CD4-positive, alpha-beta T cell treated with Interleukin-4 for 4 hours (primary cell): ENCODE measurements at regions not wholly inside any gene's neighbourhood (a gene's known extent, or its start where the extent isn't known, plus 50 kb on each side); places are given as distances from the start of the nearest gene placed in this dataset.

Source experiments
- DNase-seq: peaks from one replicate; pipeline ENCODE4 v3.0.0-alpha.2; 2020

GRCh38 chr16:86921289-86921688 lies 342.9 kb downstream of the FOXL1 start:
- DNase-seq = no peak

DNA sequence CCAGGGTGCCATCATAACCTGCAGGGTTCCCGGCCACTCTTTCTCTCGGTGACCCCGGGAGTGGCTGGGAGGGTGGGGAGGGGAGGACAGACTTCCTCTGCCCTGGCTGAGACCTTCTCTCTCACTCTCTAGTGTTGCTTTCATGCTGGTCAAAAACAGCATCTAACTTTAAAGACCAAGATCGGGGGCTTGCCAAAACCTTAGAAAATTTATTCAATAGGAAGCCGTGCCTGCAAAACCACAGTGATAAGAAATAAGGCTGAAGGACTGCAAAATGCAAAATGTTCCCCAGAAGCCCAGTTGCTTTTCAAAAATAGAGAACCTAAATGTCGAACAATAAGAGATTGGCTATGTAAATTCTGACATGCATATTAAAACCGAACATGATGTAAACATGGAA lies 344.0 kb downstream of the FOXL1 start:
- DNase-seq = no peak

- DNase-seq = no peak
Observed at GRCh38 chr16:86923656-86924055, 345.3 kb downstream of the FOXL1 start.

GRCh38 chr16:86924537-86924936 lies 346.2 kb downstream of the FOXL1 start:
- DNase-seq = no peak

DNA sequence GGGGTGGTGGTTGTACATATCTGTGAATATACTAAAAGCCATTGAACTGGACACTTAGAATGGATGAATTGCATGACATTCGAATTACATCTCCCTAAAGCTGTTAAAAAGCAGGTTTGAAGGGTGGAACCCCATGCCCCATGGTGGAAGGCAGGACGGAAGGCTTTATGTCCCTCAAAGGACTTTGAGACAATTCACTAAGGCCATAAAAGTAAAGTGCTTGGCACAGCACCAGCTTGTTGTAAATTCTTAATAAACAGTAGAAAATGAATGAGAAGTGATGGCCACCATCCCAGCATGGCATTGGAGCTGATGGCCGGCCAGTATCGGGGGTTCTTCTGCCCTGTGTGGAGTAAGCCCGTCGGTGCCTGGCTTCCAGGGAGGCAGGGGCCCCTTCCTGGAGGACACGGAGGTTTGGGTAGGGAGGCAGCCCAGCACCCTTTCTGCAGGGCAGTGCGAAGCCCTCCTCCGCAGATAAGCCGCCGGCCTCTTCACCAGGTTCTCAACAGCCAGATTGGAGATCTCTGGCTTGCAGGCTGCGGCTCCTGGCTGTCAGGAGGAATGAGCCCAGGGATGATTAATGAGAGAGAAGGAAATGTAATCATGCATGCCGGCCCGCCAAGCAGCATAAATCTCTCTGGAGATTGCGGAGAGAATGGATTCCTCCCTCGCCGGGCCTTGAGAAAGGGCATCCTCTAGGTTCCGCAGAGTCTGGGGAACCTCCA lies 346.9 kb downstream of the FOXL1 start:
- no peak for DNase-seq

GRCh38 chr16:86926181-86927094 lies 348.1 kb downstream of the FOXL1 start:
- DNase-seq = no peak

DNA sequence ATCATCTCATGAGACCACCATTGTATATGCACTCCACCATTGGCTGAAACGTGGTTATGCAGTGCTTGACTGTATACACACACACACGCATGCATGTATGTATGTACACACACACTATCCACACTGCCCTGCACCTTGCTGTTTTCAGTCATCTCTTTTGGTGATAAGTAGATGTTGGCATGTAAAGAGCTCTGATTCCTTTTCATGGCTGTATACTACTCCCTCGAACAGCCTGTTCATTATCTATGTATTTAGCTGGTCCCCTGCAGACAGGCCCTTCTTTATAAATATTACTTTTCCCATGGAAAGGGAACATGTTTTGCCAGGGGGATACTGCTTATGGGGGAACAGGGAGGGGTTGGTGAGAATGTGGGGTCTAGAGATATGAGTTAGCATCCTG lies 349.4 kb downstream of the FOXL1 start:
- DNase-seq = no peak

GRCh38 chr16:86928523-86929011 lies 350.2 kb downstream of the FOXL1 start:
- no peak for DNase-seq

DNA sequence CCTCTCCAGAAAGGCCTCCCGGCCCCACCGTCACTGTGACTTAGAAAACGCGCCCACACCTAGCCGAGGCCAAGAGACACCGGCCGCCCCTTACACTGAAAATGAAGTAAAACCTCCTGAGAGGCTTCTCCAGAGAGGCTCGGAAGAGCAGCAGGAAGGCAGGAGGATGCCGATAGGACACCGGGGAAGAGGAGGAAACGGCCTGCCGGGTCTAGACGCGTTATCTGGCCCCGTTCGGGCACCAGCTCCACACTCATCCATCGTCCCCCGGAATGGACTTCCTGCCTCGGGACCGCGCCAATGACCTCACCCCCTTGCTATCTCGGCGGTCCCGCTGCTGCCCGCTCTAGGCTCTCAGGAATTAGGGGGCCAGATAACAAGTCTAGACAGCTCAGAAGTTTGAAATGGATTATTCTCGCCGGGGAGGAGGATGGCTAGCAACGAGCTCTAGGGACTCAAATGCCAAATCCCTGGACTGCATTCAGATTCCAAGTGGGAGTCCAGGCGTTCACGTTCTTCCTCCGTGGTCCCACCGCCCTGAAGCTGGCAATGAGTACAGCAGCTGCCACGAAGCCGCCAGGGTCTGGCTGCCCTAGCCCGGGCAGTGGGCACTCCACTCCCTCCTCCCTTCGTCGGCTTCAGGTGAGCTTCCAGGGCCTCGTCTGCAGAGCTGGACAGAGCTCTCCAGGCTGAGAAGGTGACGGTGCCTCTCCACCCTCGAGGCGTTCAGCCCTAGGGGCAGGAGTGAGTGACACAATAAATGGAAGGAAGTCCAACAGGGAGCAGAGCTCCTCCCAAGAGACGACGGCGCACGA lies 350.9 kb downstream of the FOXL1 start:
- DNase-seq = no peak

- no peak for DNase-seq
Observed at GRCh38 chr16:86930001-86930400, 351.7 kb downstream of the FOXL1 start.

- no peak for DNase-seq
Observed at GRCh38 chr16:86930663-86931373, 352.5 kb downstream of the FOXL1 start.

- no peak for DNase-seq
Observed at GRCh38 chr16:86931410-86931941, 353.1 kb downstream of the FOXL1 start.

DNA sequence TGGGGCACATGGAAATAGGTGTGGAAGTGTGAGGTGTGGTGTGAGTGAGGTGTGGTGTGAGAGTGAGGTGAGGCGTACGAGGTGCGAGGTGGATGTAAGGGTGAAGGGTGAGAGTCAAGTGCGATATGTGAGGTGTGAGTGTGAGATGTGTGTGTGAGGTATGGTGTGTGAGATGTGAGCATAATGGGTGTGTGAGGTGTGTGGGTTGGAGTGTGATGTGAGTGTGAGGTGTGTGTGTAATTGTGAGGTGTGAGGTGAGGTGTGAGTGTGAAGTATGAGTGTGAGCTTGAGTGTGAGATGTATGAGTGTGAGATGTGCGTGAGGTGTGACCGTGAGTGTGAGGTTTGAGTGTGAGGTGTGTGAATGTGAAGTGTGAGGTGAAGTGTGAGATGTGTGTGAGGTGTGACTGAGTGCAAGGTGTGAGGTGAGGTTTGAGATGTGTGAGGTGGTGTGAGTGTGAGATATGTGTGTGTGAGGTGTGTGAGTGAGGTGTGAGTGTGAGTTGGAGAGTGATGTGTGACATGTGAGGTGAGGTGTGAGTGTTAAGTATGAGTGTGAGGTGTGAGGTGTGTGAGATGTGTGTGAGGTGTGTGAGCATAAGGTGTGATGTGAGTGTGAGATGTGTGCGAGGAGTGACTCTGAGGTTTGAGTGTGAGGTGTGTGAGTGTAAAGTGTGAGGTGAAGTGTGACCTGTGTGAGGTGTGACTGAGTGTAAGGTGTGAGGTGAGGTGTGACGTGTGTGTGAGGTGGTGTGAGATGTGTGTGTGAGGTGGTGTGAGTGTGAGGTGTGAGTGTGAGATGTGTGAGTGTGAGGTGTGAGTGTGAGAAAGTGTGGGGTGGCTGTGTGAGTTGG lies 354.0 kb downstream of the FOXL1 start:
- no peak for DNase-seq

GRCh38 chr16:86934581-86935375 lies 356.4 kb downstream of the FOXL1 start:
- no peak for DNase-seq

GRCh38 chr16:86939609-86940008 lies 361.3 kb downstream of the FOXL1 start:
- DNase-seq = no peak

- no peak for DNase-seq
Observed at GRCh38 chr16:86941731-86942130, 363.4 kb downstream of the FOXL1 start.

DNA sequence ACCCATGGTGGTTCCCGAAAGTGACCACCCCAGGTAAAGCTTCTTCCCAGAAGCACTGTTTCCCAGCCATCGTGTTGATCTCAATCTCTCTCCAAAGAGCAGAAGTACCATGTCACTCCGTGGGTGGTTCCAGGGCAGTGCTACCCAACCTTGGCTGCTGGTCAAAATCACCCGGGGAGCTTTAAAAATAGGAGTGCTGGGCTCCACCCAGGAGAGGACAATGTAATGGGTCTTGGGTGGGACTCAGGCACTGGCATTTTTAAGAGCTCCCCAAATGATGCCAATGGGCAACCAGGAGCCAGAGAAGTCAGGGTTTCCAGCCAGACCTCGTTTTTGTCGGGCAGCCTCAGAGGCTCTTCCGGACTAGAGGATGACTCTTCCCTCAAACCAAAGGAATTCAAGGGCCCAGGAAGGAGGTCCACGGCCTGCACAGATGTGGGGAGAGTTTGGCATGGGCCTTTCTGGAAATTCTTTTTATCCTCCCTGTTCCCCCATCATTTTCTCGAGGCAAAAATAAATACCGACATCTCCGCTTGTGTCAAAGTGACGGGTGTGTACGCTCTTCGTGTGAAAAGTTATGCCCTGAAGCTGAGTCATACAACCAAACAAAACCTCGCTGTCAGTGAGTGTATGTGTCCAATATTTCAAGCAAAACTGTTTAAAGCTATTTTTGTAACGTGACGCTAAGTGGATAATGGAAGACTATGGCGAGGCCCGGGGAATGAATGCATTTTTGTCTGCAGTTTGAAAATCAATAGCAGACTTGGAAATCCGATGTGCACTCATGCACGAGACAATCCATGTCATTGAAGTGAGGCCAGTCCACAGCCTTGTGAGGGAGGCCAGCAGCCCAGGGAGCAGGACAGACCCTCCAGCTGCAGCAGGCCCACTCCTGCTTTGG lies 364.1 kb downstream of the FOXL1 start:
- DNase-seq = no peak

GRCh38 chr16:86945166-86945900 lies 367.0 kb downstream of the FOXL1 start:
- no peak for DNase-seq
